ENCODE measurements at regions not wholly inside any gene's neighbourhood (a gene's known extent, or its start where the extent isn't known, plus 50 kb on each side); places are given as distances from the start of the nearest gene placed in this dataset.

- Histone ChIP-seq H3K9ac (ENCODE audit: low read depth, low read length) (no peak overlapping the region), H3K4me3 (ENCODE audit: low read depth in 1 of 2, low read length in 2 of 2) (no peak overlapping the region), H3K9me3 (ENCODE audit: insufficient read depth, low read length, severe bottlenecking) (no peaks in the 10 kb centered on the region), H4K20me1 (ENCODE audit: insufficient read depth, low read length) (peaks cover 4% of the 10 kb centered on the region), H3K27me3 (ENCODE audit: insufficient read depth, low read length, poor library complexity) (peaks cover 5% of the 10 kb centered on the region), H3K4me1 (ENCODE audit: insufficient read depth, low read length) (no peaks in the 10 kb centered on the region), H3K4me2 (ENCODE audit: insufficient read depth, low read length) (no peak overlapping the region), H3K27ac (ENCODE audit: low read length) (no peak overlapping the region), H3K79me2 (ENCODE audit: insufficient read depth, low read length) (no peaks in the 10 kb centered on the region), H2AFZ (ENCODE audit: low read depth, low read length) (no peak overlapping the region), H3K36me3 (ENCODE audit: insufficient read depth, low read length) (no peaks in the 10 kb centered on the region)
- no peak for ATAC-seq (ENCODE audit: insufficient read depth, low read depth)
- TF ChIP-seq EZH2 (IDR thresholded peaks at IDR 0.05; ENCODE audit: borderline replicate concordance, low read depth, low read length, severe bottlenecking) (no peak), CTCF (IDR thresholded peaks at IDR 0.05; ENCODE audit: borderline replicate concordance, extremely low read depth, low read length, poor library complexity, severe bottlenecking) (no peak)
- DNase-seq, result no peak
Measured at GRCh38 chr16:85178006-85178591, 65.8 kb upstream of the CIBAR2 start.

GRCh38 chr16:85178596-85178995, 66.3 kb upstream of the CIBAR2 start:
- no peaks in the 10 kb centered on the region for H3K79me2 ChIP-seq (ENCODE audit: insufficient read depth, low read length)
- no peak overlapping the region for H3K9ac ChIP-seq (ENCODE audit: low read depth, low read length)
- no peak overlapping the region for H3K4me3 ChIP-seq (ENCODE audit: low read depth in 1 of 2, low read length in 2 of 2)
- H2AFZ ChIP-seq (ENCODE audit: low read depth, low read length), result no peak overlapping the region
- peaks cover 5% of the 10 kb centered on the region for H3K27me3 ChIP-seq (ENCODE audit: insufficient read depth, low read length, poor library complexity)
- ATAC-seq (ENCODE audit: insufficient read depth, low read depth), result no peak
- H4K20me1 ChIP-seq (ENCODE audit: insufficient read depth, low read length), result peaks cover 4% of the 10 kb centered on the region
- TF ChIP-seq EZH2 (IDR thresholded peaks at IDR 0.05; ENCODE audit: borderline replicate concordance, low read depth, low read length, severe bottlenecking) (no peak), CTCF (IDR thresholded peaks at IDR 0.05; ENCODE audit: borderline replicate concordance, extremely low read depth, low read length, poor library complexity, severe bottlenecking) (no peak)
- no peak overlapping the region for H3K4me2 ChIP-seq (ENCODE audit: insufficient read depth, low read length)
- no peak for DNase-seq
- no peaks in the 10 kb centered on the region for H3K4me1 ChIP-seq (ENCODE audit: insufficient read depth, low read length)
- no peak overlapping the region for H3K27ac ChIP-seq (ENCODE audit: low read length)
- H3K36me3 ChIP-seq (ENCODE audit: insufficient read depth, low read length), result no peaks in the 10 kb centered on the region
- H3K9me3 ChIP-seq (ENCODE audit: insufficient read depth, low read length, severe bottlenecking), result no peaks in the 10 kb centered on the region

- H2AFZ ChIP-seq (ENCODE audit: low read depth, low read length), result no peak overlapping the region
- no peak for TF ChIP-seq CTCF (IDR thresholded peaks at IDR 0.05; ENCODE audit: borderline replicate concordance, extremely low read depth, low read length, poor library complexity, severe bottlenecking)
- no peak for TF ChIP-seq EZH2 (IDR thresholded peaks at IDR 0.05; ENCODE audit: borderline replicate concordance, low read depth, low read length, severe bottlenecking)
- no peaks in the 10 kb centered on the region for H3K79me2 ChIP-seq (ENCODE audit: insufficient read depth, low read length)
- no peak overlapping the region for H3K4me2 ChIP-seq (ENCODE audit: insufficient read depth, low read length)
- H3K27me3 ChIP-seq (ENCODE audit: insufficient read depth, low read length, poor library complexity), result peaks cover 5% of the 10 kb centered on the region
- DNase-seq (no peak), ATAC-seq (ENCODE audit: insufficient read depth, low read depth) (no peak)
- H3K27ac ChIP-seq (ENCODE audit: low read length), result no peak overlapping the region
- no peaks in the 10 kb centered on the region for H3K36me3 ChIP-seq (ENCODE audit: insufficient read depth, low read length)
- no peaks in the 10 kb centered on the region for H3K4me1 ChIP-seq (ENCODE audit: insufficient read depth, low read length)
- no peak overlapping the region for H3K4me3 ChIP-seq (ENCODE audit: low read depth in 1 of 2, low read length in 2 of 2)
- H3K9ac ChIP-seq (ENCODE audit: low read depth, low read length), result no peak overlapping the region
- peaks cover 3% of the 10 kb centered on the region for H3K9me3 ChIP-seq (ENCODE audit: insufficient read depth, low read length, severe bottlenecking)
- H4K20me1 ChIP-seq (ENCODE audit: insufficient read depth, low read length), result peaks cover 4% of the 10 kb centered on the region
Measured at GRCh38 chr16:85179344-85180046, 67.2 kb upstream of the CIBAR2 start.
